Testis (tissue), 2 donors: ENCODE measurements at regions not wholly inside any gene's neighbourhood (a gene's known extent, or its start where the extent isn't known, plus 50 kb on each side); places are given as distances from the start of the nearest gene placed in this dataset.
A peak's percentile ranks its signal among the peaks of the same experiment; 100 is the strongest.

Experiments
- DNase-seq: peaks from one replicate; pipeline ENCODE4 v3.0.0-alpha.2; 2019
- H3K27ac ChIP-seq, 2 donors: fragments of 200-600 bp; sonication (generic); one replicate each; pipeline ENCODE4 v1.5.1; 2019
- H3K27me3 ChIP-seq: fragments of 200-600 bp; sonication (generic); one replicate; pipeline ENCODE4 v1.5.1; 2019
- H3K36me3 ChIP-seq: fragments of 200-600 bp; sonication (generic); one replicate; pipeline ENCODE4 v1.5.1; 2017; ENCODE audit warnings: low read depth; ENCODE audit errors: missing control alignments
- H3K4me1 ChIP-seq: fragments of 200-600 bp; sonication (generic); one replicate; pipeline ENCODE4 v1.5.1; 2019
- H3K4me3 ChIP-seq, 2 donors: fragments of 200-600 bp; sonication (generic); one replicate each; pipeline ENCODE4 v1.5.1; 2017 to 2019
- H3K9me3 ChIP-seq: fragments of 200-600 bp; sonication (generic); one replicate; pipeline ENCODE4 v1.5.1; 2017
- CTCF ChIP-seq, 3 experiments: fragments of 450-650 bp in 2 of 3; fragments of 200-600 bp in 1 of 3; sonication (generic) in 1 of 3; IDR thresholded peaks; one replicate each; pipeline ENCODE4 v1.5.1; 2016 to 2019; ENCODE audit warnings: antibody characterized with exemption in 3 of 3, mild to moderate bottlenecking in 2 of 3, moderate library complexity in 1 of 3
- POLR2A ChIP-seq: fragments of 450-650 bp; IDR thresholded peaks from one replicate; pipeline ENCODE4 v1.6.1; 2017; ENCODE audit warnings: antibody characterized with exemption, mild to moderate bottlenecking, moderate library complexity
- WGBS, 2 donors: methylation state at CpG; one replicate each; pipeline ENCODE4 v1.1.5; 2018; 5-methylcytosine and 5-hydroxymethylcytosine counted together
- intact Hi-C: fragments of 100-400 bp; cut with DNase I; formaldehyde crosslinking; loops from one replicate; pipeline ENCODE4 v1.15.1; 2023; ENCODE audit warnings: low total_unique reads

- intact Hi-C loops: no loop called here
- TF ChIP-seq CTCF (IDR thresholded peaks at IDR 0.05) (no peak), POLR2A (no peak)
- H3K27ac ChIP-seq: no peak overlapping the region
- no peaks in the 10 kb centered on the region for H3K4me1 ChIP-seq
- no peaks in the 10 kb centered on the region for H3K27me3 ChIP-seq
- no peaks in the 10 kb centered on the region for H3K9me3 ChIP-seq
- WGBS, 2 donors: 38 to 47% methylated on average over 7 of the region's 7 CpGs
- no peaks in the 10 kb centered on the region for H3K36me3 ChIP-seq
- no peak overlapping the region for H3K4me3 ChIP-seq
- no peak for DNase-seq
These were observed 305.6 kb downstream of the GALC start for GRCh38 chr14:87687420-87687819.

DNA sequence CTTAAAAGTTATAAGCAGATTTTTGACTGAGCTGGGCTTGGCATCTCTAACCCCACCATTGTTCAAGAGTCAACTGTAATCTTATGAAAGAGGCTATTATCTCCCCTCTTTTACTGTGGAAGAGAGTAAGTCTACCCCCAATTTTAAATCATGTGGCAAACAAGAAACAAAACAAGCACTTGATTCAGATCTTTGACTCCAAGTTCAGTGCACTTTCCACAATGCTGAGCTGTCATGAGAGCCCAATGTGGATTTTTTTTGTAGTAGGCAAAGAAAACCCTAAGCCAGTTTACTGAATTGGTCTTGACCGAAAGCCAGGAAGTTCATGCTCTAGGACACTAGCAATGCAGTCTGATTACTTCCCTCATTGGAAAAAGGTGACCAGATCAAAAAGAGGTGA lies 306.2 kb downstream of the GALC start:
- 89 to 100% methylated on average over 1 of the region's 1 CpG for WGBS, 2 donors
- H3K36me3 ChIP-seq: no peaks in the 10 kb centered on the region
- DNase-seq: no peak
- H3K9me3 ChIP-seq: no peaks in the 10 kb centered on the region
- H3K27me3 ChIP-seq: no peaks in the 10 kb centered on the region
- no peak for TF ChIP-seq CTCF (IDR thresholded peaks at IDR 0.05)
- TF ChIP-seq POLR2A: no peak
- no peaks in the 10 kb centered on the region for H3K4me1 ChIP-seq
- no peak overlapping the region for H3K4me3 ChIP-seq
- no peak overlapping the region for H3K27ac ChIP-seq
- intact Hi-C loops: no loop called here

DNA sequence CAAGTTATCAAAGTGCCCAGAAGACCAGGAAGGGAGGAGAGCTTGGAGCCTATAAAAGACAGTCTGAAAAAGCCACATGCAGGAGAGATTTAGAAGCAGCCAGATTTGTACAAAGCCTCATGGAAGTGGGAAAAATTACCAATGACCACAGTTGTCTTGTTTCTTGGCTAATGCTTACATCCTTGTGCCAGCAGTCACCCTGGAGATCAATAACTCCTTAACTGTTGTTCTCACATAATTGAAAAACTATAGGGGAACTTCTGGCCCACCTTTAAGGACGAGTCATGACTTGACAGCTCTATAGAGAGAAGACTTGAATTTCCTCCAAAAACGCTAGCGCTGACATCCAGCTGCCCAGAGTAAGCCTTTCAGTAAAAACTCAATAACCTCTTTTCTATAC lies 313.1 kb downstream of the GALC start:
- H3K9me3 ChIP-seq: no peaks in the 10 kb centered on the region
- H3K4me1 ChIP-seq: no peaks in the 10 kb centered on the region
- H3K36me3 ChIP-seq: no peaks in the 10 kb centered on the region
- H3K27ac ChIP-seq: no peak overlapping the region
- DNase-seq: no peak
- no peaks in the 10 kb centered on the region for H3K27me3 ChIP-seq
- H3K4me3 ChIP-seq: no peak overlapping the region
- TF ChIP-seq POLR2A (no peak), CTCF (IDR thresholded peaks at IDR 0.05) (no peak)
- WGBS, 2 donors: 63 to 64% methylated on average over 3 of the region's 3 CpGs
- intact Hi-C loops: no loop called here

- H3K36me3 ChIP-seq: no peaks in the 10 kb centered on the region
- WGBS, 2 donors: 25 to 29% methylated on average over 4 of the region's 4 CpGs
- no peak for TF ChIP-seq POLR2A
- TF ChIP-seq CTCF (IDR thresholded peaks at IDR 0.05): no peak
- H3K4me3 ChIP-seq: no peak overlapping the region
- H3K9me3 ChIP-seq: no peaks in the 10 kb centered on the region
- intact Hi-C loops: no loop called here
- H3K27ac ChIP-seq: no peak overlapping the region
- H3K27me3 ChIP-seq: no peaks in the 10 kb centered on the region
- no peaks in the 10 kb centered on the region for H3K4me1 ChIP-seq
- peak; percentile 40 for DNase-seq
These were observed 314.4 kb downstream of the GALC start for GRCh38 chr14:87678624-87679023.

- no peaks in the 10 kb centered on the region for H3K9me3 ChIP-seq
- no peaks in the 10 kb centered on the region for H3K36me3 ChIP-seq
- H3K27me3 ChIP-seq: no peaks in the 10 kb centered on the region
- no peak overlapping the region for H3K27ac ChIP-seq
- WGBS, 2 donors: 78 to 84% methylated on average over 2 of the region's 2 CpGs
- TF ChIP-seq POLR2A: no peak
- TF ChIP-seq CTCF (IDR thresholded peaks at IDR 0.05): no peak
- H3K4me3 ChIP-seq: no peak overlapping the region
- H3K4me1 ChIP-seq: no peaks in the 10 kb centered on the region
- no peak for DNase-seq
- intact Hi-C loops: no loop called here
These were observed 316.1 kb downstream of the GALC start for GRCh38 chr14:87676814-87677437.
